ENCODE measurements at regions not wholly inside any gene's neighbourhood (a gene's known extent, or its start where the extent isn't known, plus 50 kb on each side); places are given as distances from the start of the nearest gene placed in this dataset.
"Not testable (repeated sequence)": the region's sequence is repeated elsewhere in the genome, so short reads cannot be mapped to it uniquely, and the experiment has no call there.

- DNase-seq: no peak
- H3K27me3 Mint-ChIP-seq: no peaks in the 10 kb centered on the region
- no peaks in the 10 kb centered on the region for H3K36me3 Mint-ChIP-seq
- H3K4me1 Mint-ChIP-seq: no peaks in the 10 kb centered on the region
- CTCF ChIA-PET: no interaction called here
- ATAC-seq: no peak
- no peak overlapping the region for H3K4me3 Mint-ChIP-seq
- peaks cover 16% of the 10 kb centered on the region for H3K9me3 Mint-ChIP-seq (ENCODE audit: low read depth)
- no peak overlapping the region for H3K27ac Mint-ChIP-seq
Measured at GRCh38 chr14:42513837-42514236, 907.2 kb downstream of the LRFN5 start.

- no peaks in the 10 kb centered on the region for H3K4me1 Mint-ChIP-seq
- H3K27ac Mint-ChIP-seq: no peak overlapping the region
- CTCF ChIA-PET: no interaction called here
- H3K27me3 Mint-ChIP-seq: no peaks in the 10 kb centered on the region
- no peaks in the 10 kb centered on the region for H3K36me3 Mint-ChIP-seq
- H3K9me3 Mint-ChIP-seq (ENCODE audit: low read depth): peaks cover 27% of the 10 kb centered on the region
- DNase-seq: no peak
- no peak for ATAC-seq
- no peak overlapping the region for H3K4me3 Mint-ChIP-seq
Measured at GRCh38 chr14:42510071-42510470, 903.4 kb downstream of the LRFN5 start.

DNA sequence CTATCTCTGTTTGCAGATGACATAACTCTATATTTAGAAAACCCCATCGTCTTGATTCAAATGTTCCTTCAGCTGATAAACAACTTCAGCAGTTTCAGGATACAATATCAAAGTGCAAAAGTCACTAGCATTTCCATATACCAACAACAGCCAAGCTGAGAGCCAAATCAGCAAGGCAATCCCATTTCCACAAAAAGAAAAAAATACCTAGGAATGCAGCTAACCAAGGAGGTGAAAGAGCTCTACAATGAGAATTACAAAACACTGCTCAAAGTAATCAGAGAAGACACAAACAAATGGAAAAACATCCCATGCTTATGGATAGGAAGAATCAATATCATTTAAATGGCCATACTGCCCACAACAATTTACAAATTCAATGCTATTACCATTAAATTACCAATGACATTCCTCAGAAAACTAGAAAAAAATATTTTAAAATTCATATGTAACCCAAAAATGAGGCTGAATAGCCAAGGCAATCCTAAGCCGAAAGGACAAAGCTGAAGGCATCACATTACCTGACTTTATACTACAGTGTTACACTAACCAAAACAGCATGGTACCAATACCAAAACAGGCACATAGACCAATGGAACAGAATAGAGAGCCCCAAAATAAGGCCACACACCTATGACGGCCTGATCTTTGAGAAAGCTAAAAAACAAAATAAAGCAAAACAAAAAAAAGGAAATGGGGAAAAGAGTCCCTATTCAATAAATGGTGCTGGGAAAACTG lies 901.7 kb downstream of the LRFN5 start:
- H3K4me3 Mint-ChIP-seq: no peak overlapping the region
- no peaks in the 10 kb centered on the region for H3K36me3 Mint-ChIP-seq
- CTCF ChIA-PET: no interaction called here
- peaks cover 22% of the 10 kb centered on the region for H3K9me3 Mint-ChIP-seq (ENCODE audit: low read depth)
- no peaks in the 10 kb centered on the region for H3K4me1 Mint-ChIP-seq
- no peaks in the 10 kb centered on the region for H3K27me3 Mint-ChIP-seq
- no peak overlapping the region for H3K27ac Mint-ChIP-seq
- ATAC-seq (no peak), DNase-seq (no peak)

GRCh38 chr14:42504433-42504832 lies 897.8 kb downstream of the LRFN5 start:
- H3K36me3 Mint-ChIP-seq: no peaks in the 10 kb centered on the region
- CTCF ChIA-PET: no interaction called here
- H3K9me3 Mint-ChIP-seq (ENCODE audit: low read depth): peaks cover 14% of the 10 kb centered on the region
- H3K4me3 Mint-ChIP-seq: no peak overlapping the region
- no peaks in the 10 kb centered on the region for H3K4me1 Mint-ChIP-seq
- H3K27me3 Mint-ChIP-seq: no peaks in the 10 kb centered on the region
- no peak overlapping the region for H3K27ac Mint-ChIP-seq
- DNase-seq: no peak
- no peak for ATAC-seq

- ATAC-seq: no peak
- H3K27me3 Mint-ChIP-seq: no peaks in the 10 kb centered on the region
- DNase-seq: no peak
- no peak overlapping the region for H3K27ac Mint-ChIP-seq
- H3K4me3 Mint-ChIP-seq: no peak overlapping the region
- CTCF ChIA-PET: no interaction called here
- H3K36me3 Mint-ChIP-seq: no peaks in the 10 kb centered on the region
- H3K4me1 Mint-ChIP-seq: no peaks in the 10 kb centered on the region
- peaks cover 7% of the 10 kb centered on the region for H3K9me3 Mint-ChIP-seq (ENCODE audit: low read depth)
Measured at GRCh38 chr14:42499137-42499536, 892.5 kb downstream of the LRFN5 start.

DNA sequence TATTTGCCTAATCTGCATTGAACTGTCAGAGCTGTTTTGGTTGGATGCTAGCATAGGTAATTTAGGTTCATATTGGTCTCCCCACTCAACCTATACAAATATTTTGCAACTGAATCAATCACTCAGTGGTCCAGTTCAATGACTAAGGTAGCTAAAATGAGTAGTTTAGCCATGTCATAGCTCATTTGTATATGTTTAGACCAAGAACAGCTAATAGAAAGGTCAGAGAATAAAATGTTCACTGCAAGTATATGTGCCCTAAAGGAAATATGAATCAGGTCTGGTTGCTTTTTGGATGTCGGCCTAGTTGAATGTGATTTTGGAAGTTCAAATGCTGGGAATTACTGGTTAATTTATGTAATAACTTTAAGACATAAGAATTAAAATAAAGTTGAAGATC lies 883.9 kb downstream of the LRFN5 start:
- H3K9me3 Mint-ChIP-seq (ENCODE audit: low read depth): no peaks in the 10 kb centered on the region
- H3K4me3 Mint-ChIP-seq: no peak overlapping the region
- ATAC-seq (no peak), DNase-seq (no peak)
- H3K27me3 Mint-ChIP-seq: no peaks in the 10 kb centered on the region
- H3K36me3 Mint-ChIP-seq: no peaks in the 10 kb centered on the region
- no peaks in the 10 kb centered on the region for H3K4me1 Mint-ChIP-seq
- CTCF ChIA-PET: no interaction called here
- H3K27ac Mint-ChIP-seq: no peak overlapping the region

- Mint-ChIP-seq H3K27me3 (no peaks in the 10 kb centered on the region), H3K4me1 (no peaks in the 10 kb centered on the region), H3K27ac (no peak overlapping the region), H3K9me3 (ENCODE audit: low read depth) (no peaks in the 10 kb centered on the region), H3K36me3 (no peaks in the 10 kb centered on the region), H3K4me3 (no peak overlapping the region)
- ATAC-seq: no peak
- CTCF ChIA-PET: no interaction called here
- no peak for DNase-seq
Measured at GRCh38 chr14:42488965-42489364, 882.3 kb downstream of the LRFN5 start.

- H3K36me3 Mint-ChIP-seq; H3K9me3 Mint-ChIP-seq (ENCODE audit: low read depth); CTCF ChIA-PET; DNase-seq; H3K4me1 Mint-ChIP-seq; H3K27me3 Mint-ChIP-seq; ATAC-seq; H3K27ac Mint-ChIP-seq; H3K4me3 Mint-ChIP-seq: not testable (repeated sequence)
Measured at GRCh38 chr14:42482345-42482971, 875.8 kb downstream of the LRFN5 start.

DNA sequence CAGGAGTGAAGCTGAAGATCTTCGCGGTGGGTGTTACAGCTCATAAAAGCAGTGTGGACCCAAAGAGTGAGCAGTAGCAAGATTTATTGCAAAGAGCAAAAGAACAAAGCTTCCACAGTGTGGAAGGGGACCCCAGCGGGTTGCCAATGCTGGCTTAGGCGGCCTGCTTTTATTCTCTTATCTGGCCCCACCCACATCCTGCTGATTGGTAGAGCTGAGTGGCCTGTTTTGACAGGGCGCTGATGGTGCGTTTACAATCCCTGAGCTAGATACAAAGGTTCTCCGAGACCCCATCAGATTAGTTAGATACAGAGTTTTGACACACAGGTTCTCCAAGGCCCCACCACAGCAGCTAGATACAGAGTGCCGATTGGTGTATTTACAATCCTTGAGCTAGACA lies 875.0 kb downstream of the LRFN5 start:
- H3K9me3 Mint-ChIP-seq (ENCODE audit: low read depth); ATAC-seq; H3K27ac Mint-ChIP-seq; H3K27me3 Mint-ChIP-seq; DNase-seq; H3K36me3 Mint-ChIP-seq; CTCF ChIA-PET; H3K4me3 Mint-ChIP-seq; H3K4me1 Mint-ChIP-seq: not testable (repeated sequence)

- H3K9me3 Mint-ChIP-seq (ENCODE audit: low read depth): no peaks in the 10 kb centered on the region
- H3K4me1 Mint-ChIP-seq: no peaks in the 10 kb centered on the region
- no peak overlapping the region for H3K4me3 Mint-ChIP-seq
- no peak for DNase-seq
- no peaks in the 10 kb centered on the region for H3K27me3 Mint-ChIP-seq
- no peaks in the 10 kb centered on the region for H3K36me3 Mint-ChIP-seq
- no peak for ATAC-seq
- CTCF ChIA-PET: no interaction called here
- H3K27ac Mint-ChIP-seq: no peak overlapping the region
Measured at GRCh38 chr14:42480255-42480654, 873.6 kb downstream of the LRFN5 start.

DNA sequence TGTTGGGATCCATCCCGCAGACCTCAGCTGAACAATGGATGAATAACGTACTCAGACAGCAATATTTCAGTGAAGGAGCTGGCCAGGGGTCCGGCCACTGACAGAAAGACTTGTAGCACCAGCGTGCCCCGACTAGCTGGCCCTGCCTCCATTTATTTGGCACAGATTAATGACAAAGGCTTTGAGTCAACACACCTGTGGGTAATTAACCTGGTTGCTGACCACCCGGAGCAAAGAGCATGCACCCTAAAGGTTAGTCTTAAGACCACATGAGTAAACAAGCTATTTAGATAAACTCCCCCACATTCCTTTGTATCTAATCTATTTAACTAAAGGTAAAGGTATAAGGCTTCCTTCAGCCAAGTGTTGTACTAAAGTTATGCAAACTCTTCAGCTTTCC lies 868.6 kb downstream of the LRFN5 start:
- H3K9me3 Mint-ChIP-seq (ENCODE audit: low read depth): no peaks in the 10 kb centered on the region
- H3K36me3 Mint-ChIP-seq: no peaks in the 10 kb centered on the region
- CTCF ChIA-PET: no interaction called here
- H3K27me3 Mint-ChIP-seq: no peaks in the 10 kb centered on the region
- DNase-seq (no peak), ATAC-seq (no peak)
- H3K4me1 Mint-ChIP-seq: no peaks in the 10 kb centered on the region
- H3K4me3 Mint-ChIP-seq: no peak overlapping the region
- no peak overlapping the region for H3K27ac Mint-ChIP-seq

- DNase-seq (no peak), ATAC-seq (no peak)
- Mint-ChIP-seq H3K9me3 (ENCODE audit: low read depth) (peaks cover 2% of the 10 kb centered on the region), H3K4me3 (no peak overlapping the region), H3K4me1 (no peaks in the 10 kb centered on the region), H3K27me3 (no peaks in the 10 kb centered on the region), H3K27ac (no peak overlapping the region), H3K36me3 (no peaks in the 10 kb centered on the region)
- CTCF ChIA-PET: interaction anchor here (0.7 kb wide), 1 partner anchor 772 kb away, joined by 3 read pairs; no protein-coding TSS in a partner anchor
Measured at GRCh38 chr14:42470427-42470719, 863.7 kb downstream of the LRFN5 start.

- Mint-ChIP-seq H3K4me1 (no peaks in the 10 kb centered on the region), H3K4me3 (no peak overlapping the region), H3K36me3 (no peaks in the 10 kb centered on the region), H3K27ac (no peak overlapping the region), H3K9me3 (ENCODE audit: low read depth) (peaks cover 2% of the 10 kb centered on the region), H3K27me3 (no peaks in the 10 kb centered on the region)
- ATAC-seq (no peak), DNase-seq (no peak)
- CTCF ChIA-PET: no interaction called here
Measured at GRCh38 chr14:42469637-42470426, 863.2 kb downstream of the LRFN5 start.

- no peak for DNase-seq
- H3K27ac Mint-ChIP-seq: no peak overlapping the region
- no peaks in the 10 kb centered on the region for H3K36me3 Mint-ChIP-seq
- CTCF ChIA-PET: no interaction called here
- no peaks in the 10 kb centered on the region for H3K27me3 Mint-ChIP-seq
- no peak for ATAC-seq
- H3K4me3 Mint-ChIP-seq: no peak overlapping the region
- H3K9me3 Mint-ChIP-seq (ENCODE audit: low read depth): peaks cover 3% of the 10 kb centered on the region
- no peaks in the 10 kb centered on the region for H3K4me1 Mint-ChIP-seq
Measured at GRCh38 chr14:42460673-42461072, 854.0 kb downstream of the LRFN5 start.
